ENCODE measurements at regions not wholly inside any gene's neighbourhood (a gene's known extent, or its start where the extent isn't known, plus 50 kb on each side); places are given as distances from the start of the nearest gene placed in this dataset.
A peak's percentile ranks its signal among the peaks of the same experiment; 100 is the strongest.

DNA sequence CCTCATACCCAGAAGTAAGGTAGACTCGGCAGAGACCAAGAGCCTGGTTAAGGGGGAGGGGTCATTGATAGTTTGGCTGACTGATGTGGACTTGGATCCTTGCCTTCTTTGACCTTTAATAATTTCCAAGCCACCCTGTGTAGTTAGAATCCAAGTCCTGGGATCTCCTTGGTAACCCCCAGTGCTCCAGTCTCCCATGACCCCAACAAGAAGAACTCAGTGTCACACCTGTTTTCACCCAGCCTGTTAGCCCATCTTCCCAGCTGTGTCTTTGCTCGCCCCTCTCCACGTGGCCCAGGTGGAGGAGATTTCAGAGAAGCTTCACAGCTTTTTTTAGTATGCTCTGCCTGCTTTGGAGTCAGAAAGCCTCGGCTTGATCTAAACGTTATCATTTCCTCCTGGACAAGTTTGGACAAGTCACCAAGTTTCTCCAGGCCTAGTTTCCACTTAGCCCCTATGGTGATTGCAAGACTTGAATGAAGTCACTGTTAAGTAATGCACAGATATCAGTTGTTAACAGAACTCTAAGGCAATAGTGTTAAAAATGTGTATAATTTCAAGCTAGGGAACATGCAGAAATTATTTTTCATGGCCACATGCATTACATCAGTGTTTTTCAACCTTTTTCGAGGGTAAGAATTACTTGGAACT lies 170.0 kb downstream of the TMEM38B start:
- no peak for DNase-seq

DNA sequence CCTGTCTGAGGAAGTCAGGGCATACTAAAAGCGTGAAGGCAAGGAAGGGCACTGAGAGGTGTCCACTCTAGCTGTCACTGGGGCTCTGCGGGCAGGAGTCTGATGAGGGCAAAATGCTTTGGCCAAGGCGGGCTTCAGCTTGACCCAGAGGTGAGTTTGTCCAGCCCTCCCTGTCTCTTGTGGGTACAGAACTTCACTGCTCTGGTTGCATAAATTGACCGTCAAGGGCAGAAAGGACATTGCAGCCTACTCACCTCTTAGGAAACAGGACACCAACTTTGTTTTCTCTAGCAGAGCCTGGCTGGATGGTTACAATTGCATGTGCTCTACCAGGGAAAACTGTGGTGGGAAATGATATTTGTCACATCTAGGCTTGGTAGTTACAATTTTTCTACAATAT lies 170.9 kb downstream of the TMEM38B start:
- DNase-seq: no peak

DNA sequence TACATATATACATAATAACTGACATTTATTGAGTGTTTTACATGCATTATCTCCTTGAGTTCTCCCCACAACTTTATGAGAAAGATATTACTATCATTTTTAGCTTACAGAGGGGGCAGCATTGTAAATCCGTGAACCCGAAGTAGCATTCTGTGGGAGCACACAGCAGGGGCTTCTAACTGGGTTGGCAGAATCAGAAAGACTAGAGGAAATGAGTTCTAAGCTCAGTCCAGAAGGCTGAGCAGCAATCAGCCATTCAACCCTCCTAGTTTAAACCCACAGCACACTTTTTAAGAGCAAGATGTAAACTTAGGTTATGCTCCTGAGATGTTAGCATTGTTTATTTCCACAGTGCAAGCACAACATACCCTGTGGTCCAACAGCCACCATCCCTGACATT lies 177.2 kb downstream of the TMEM38B start:
- no peak for DNase-seq

DNA sequence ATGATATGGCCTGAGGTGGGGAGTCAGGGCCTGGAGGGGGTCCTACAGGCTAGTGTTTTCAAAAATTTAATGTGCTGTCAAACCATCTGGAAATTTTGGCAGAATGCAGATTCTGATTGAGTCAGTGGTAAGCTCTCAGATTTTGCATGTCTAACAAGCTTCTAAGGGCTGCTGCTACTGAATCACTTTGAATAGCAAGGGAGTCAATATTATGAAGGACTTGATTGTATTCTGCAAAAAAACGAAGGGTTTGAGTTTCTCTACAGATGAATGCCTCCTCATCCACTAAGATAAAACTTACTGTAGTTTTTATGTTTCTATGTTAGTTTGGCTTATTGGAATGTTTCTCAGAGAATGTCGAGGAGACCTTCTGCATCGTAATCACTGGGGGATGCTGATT lies 179.5 kb downstream of the TMEM38B start:
- no peak for DNase-seq

DNA sequence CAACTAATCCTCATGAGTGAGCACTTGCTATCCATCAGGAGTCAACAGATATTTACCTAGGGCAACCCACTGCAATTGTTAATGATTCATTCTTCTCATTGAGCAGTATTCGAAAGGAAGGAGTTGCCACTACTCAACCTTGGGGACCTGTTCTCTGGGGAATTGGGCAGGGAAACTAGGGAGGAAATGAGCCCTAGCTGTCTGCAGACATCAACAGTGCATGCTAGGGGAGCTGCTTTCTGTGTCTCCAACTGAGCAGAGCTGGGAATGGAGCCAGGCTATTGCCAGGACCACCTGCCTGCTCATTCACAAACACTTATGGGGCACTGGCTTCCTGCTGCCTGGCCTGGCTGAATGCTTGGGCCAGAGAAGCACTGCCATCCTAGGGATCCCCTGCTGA lies 183.4 kb downstream of the TMEM38B start:
- no peak for DNase-seq

DNA sequence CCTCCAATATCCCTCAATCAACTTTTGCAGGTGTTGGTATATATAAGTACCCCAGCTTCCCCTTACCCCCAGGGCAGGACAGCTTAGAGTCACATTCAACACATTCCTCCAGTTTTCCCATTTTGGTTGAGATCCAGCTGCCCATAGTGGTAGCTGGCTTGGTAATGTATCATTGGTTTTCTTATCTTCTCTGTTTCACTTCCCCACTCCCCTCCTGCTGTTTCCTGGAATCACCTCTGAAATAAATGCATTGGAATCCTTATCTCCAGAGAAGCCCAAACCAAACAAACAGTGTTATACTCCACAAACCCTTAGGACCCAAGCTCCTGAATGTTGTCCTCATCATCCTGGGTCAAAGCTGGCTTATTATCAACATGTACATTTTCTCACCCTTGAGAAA lies 184.8 kb downstream of the TMEM38B start:
- DNase-seq: no peak

DNA sequence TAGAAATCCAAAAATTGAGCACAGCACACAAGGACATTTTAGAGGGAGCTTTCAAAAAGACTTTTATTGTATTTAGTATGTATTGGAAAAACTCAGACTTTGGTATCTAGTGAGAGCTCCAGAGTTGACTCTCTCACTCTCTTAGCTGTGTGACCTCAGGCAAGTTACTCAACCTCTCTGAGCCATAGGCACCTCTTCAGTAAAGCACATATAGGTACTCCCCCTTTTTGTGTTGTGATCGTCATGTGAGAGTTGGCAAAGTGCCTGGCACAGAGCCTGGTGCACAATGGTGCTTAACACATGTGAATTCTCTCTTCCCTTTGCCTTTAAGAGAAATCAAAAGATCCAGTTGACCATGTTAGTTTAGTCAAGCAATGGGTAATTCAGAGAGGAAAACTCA lies 186.2 kb downstream of the TMEM38B start:
- DNase-seq: no peak

DNA sequence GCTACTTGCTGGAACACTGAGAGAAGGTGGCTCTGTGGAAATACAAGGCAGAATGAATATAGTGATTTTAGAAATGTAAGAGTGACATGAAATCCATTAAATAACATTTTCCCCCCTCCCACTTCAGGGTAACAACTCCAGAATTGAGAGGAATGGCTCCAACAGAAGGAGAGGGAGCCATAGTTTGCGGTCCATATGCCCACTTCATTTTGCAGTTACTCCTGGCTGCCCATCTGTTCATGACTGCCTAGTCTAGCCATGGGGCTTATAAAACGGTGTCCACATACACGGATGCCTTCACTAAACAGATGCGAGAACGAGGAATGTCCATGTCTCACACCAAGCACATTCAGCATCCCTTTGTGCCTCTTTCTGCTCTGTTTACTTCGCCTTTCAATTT lies 186.7 kb downstream of the TMEM38B start:
- DNase-seq: no peak

DNA sequence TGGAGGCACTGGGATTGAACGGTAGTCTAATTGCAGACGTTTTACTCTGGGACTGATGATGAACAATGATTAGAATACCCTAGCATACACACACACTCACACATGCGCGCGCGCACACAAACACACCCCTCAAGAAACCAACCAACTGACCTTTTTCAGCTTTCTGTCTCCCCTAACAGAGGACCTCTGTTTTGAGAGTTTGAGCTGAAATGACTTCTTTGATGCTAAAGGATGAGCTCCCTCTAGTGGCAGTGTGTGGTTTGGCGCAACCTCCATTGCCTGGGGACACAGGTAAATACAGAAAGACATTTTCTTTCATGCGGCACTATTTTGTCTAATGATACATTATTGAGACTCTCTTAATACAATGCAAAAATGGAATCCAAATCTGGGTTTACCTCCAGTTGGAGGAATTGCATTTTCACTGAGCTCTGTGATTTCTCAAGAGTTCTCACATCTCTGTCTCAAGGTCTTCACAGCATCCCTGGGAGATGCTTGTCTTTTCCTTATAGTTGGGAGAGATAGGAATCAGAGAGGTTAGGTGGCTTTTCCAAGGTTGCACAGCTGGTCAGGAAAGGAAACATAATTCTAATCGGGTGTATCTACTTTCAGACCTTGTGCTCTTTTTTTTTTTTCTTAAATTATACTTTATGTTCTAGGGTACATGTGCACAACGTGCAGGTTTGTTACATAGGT lies 187.5 kb downstream of the TMEM38B start:
- DNase-seq: peak; percentile 70 to 76

DNA sequence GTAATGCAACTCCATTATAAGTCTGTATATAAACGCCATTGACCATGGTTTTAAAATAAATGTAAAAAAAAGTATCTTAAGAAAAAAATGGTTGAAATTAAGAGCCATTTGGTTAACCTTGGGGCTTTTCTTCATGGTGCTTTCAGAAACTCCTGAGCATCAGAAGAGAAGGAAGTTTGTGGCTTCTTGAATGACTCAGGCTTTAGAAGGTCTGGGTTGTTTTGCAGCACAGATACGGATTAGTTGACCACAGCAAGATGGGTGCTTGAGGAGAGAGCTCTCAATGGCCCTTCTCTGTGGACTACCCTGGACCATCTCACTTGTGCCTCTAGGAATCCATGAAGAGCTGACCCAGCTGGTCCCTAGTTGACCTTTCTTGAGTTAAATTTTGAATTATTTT lies 189.5 kb downstream of the TMEM38B start:
- DNase-seq: no peak

DNA sequence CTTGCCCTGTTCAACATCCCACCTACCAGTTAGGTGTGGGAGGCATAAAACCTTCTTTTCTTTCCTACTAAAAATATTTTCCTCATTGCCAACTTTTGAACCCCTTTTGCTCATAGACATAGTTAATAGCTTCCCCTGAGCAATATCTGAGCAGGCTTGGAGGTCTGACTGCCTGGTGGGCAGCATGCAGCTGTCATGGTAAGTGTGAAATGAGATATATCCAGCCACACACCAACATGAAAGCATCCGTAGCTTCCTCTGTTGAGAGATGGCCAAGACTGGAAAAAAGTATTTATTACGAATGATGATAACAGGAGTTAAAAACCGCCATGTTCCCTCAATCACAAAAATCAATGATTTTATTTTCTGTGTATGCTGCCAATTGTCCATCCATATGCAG lies 190.1 kb downstream of the TMEM38B start:
- no peak for DNase-seq

DNA sequence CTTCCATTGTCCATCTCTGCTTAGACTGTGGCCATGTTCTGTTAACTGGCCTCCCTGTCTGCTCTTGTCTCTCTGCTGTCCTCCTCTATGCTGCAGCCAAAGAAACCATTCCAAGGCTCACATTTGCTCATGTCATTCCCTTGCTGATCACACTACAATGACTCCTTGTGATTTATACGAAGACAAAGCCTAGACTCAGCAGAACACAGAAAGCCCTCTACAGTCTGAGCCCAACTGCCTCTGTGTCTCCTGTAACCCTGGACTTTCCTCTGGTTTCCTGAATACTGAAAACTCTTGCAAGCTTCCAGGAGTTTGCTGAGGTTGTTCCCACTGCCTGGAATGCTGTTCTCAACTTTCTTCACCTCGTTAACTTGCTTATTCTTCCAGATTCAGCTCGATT lies 191.8 kb downstream of the TMEM38B start:
- DNase-seq: no peak

DNA sequence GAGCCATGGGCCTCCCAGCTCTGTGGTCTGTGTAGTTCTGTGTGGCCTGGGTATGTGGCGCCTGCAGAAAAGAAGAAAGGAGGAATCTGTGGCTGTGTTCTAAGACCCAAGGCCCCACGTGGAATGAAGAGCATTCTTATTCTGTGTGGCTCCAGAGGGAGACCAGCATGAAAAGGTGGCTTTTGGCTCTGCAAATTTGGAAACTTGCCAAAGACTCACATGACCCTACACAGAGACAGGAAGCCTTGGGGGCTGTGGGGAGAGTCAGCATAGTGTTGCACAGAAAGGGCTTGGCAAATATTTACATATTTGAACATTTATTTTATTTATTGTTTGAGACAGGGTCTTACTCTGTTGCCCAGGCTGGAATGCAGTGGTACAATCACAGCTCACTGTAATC lies 193.3 kb downstream of the TMEM38B start:
- no peak for DNase-seq

DNA sequence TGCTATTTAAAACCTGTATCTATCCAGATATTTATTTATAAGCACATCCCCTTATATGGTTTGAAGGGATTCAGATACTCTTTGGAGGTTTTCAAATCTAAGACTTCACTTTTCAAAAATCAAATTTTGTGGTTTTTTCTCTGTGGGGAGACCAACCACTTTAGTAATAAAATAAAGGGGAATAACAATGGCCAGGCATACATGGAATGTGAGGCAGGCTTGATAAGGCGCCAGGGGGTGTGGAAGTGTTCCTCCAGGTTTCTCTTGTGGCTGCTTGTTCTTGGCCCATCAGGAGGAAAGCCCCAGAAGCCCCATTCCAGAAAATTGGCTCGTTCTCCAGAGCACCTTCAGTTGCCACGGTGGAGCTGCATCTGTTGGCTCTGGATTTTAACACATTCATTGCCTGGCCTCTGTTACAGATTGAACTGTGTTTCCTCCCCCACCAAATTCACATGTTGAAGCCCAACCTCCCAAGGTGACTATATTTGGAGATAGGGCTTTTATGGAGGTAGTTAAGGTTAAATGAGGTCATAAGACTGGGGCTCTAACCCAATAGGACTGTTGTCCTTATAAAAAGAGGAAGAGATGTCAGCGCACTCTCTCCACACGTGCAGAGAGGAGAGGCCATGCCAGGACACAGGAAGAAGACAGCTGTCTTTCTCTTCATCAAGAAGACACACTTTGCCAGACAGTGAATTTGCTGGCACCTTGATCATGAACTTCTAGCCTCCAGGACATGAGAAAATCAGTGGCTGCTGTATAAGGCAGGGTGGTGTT lies 195.9 kb downstream of the TMEM38B start:
- no peak for DNase-seq

DNA sequence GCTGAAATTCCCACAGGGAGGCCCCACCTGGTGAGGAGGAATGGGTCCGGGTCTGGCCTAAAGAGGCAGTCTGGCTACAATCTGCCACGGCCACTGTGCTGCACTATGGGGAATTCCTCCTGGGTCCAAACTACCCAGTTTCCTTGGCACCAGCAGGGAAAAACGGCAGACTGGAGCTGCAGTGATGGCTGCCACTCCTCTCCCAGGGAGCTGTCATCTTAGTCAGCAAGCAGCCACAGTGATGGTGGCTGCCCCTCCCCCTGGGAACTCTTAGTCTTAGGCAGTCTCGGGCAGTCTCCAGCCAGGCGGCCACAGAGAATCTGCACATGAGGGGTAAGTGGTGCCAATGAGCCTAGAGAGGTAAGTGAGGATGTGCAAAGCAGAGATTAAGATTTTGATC lies 205.8 kb downstream of the TMEM38B start:
- no peak for DNase-seq

DNA sequence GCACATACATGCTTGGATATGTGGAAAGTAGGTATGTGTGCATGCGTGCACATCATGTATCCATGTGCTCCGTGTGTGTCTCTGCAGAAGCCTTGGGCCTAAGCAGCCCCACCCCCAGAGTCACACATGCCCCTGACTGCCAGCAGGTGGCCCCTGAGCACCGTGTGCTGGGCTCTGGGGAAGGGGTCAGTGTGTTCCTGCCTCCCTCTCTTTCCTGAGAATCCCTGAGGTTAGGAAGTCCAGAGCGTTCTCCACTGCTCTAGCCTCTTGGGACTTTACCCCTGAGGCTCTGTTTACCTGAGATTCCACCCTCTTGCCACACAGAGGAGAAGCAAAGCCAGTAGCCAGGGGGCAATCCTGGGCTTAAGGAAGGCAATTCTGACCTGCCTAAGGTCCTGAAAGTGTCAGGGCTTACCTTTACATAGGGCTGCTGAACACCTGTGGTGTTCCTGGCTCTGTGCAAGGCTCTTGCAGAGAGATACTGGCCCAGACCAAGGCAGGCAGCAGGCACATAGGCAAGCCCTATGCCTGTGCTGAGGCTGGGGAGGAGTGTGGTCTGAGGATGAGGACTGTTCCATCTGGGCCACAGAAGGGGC lies 207.3 kb downstream of the TMEM38B start:
- DNase-seq: no peak

DNA sequence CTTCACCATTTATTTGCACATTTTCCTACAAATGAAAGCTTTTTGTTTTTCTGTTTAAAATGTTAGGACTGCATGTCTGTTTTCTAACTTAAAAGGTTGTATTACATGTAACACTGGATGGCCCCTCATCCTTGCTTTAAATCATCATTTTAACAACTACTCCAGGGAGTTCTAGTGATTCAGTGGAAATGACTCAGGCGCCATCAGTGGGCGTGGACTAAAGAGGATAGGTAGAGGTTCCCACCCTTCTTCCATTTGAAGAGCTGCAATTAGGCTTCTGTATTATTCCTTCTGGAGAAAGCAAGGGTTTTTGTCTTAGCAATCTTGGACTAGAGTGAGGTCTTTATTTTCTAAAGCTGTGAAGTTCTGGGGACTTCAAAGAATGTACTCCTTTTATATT lies 213.7 kb downstream of the TMEM38B start:
- DNase-seq: no peak

DNA sequence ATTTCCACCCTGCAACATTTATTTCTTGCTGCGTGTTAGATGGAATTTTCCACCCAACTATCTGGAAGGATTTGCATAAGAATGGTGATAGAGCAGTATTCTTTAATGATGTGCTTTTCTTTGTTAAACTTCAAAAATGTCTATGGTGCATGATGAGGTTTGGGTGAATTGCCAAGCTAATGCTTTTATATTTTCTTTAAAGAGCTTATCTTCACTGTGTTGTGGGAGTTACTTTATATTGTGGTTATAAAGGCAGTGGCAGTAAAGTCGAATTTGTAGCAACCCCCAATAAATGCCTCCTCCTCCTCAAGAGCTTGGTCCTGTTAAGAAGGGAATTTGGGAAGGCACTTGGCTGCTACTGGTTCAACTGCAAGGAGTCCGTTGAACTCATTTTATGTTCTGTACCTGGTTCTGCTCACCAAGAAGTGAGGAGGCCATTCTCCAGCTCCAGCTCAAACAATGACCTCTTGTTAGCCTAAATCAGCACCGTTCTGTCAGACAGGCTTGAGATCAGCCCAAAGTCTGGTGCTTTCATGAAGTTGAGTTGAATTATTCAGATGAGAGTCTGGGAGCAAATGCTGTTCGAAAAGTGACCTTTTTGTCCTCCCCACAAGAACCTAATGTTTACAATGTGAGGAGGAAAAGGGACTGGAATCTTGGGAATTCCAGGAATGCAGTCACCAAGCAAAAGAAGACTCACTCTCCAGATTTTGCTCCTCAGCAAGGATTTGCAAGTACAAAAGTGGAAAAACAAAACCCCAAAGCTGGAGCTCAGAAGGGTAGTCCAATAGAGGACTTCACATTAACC lies 217.0 kb downstream of the TMEM38B start:
- no peak for DNase-seq

DNA sequence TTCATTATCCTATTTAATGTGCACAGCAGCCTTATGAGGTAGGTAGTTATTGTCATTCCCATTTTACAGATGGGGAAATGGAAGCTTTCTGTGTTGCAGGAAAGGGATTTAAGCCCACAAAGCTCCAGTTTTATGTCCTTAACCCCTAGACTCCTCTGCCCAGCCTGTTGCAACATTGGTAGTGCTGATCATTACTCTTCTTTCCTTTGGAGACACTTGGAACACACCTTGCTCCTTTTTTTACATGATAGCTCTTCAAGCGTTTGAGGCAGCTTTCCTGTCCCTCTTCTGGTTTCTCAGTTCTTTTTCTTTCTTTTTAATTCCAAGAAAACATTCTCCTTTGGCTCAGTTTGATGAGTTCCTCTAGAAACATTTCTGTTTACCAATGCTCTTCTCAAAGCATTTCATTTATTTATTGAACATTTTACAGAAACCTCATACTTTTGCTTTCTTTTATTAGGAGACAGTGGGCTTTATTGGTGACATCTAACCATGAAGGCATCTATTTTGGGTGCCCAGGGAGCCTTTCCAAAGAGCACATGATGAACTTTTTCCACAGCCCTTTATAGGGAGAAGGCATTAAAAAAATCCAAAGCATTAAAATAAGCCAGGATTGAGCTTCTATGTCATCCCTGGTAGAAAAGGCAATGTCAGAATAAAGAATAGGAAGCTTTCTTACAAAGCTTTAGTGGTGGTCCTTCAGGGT lies 218.0 kb downstream of the TMEM38B start:
- no peak for DNase-seq

DNA sequence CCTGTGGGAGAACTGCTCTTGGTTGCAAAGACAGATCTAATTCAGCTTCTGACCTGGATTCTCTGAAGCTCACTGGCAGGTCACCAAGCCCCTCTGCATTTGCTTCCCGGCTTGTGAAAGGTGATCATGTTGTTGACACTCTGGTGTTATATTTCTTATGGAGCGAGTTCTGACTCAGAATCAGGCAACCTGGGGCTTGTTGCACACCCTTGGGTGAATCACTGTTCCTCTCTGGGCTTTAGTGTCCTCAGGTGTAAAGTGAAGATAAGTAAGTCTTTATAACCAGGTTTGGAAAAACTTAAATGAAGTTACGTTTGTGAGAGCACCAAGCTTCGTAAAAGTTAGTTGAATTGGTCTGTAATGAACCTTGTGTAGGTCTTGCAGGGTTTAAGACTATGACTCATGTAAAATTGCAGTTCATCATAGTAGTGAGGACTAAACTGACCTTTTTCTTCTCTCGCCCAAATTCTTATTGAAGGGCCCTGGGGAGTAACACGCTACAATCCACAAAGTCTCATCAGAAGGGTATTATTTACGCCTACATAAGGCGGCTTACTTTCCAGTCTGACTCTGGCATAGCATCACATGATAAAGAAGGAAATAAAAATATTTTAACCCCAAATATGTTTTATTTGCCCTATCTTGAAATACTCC lies 218.6 kb downstream of the TMEM38B start:
- DNase-seq: no peak

DNA sequence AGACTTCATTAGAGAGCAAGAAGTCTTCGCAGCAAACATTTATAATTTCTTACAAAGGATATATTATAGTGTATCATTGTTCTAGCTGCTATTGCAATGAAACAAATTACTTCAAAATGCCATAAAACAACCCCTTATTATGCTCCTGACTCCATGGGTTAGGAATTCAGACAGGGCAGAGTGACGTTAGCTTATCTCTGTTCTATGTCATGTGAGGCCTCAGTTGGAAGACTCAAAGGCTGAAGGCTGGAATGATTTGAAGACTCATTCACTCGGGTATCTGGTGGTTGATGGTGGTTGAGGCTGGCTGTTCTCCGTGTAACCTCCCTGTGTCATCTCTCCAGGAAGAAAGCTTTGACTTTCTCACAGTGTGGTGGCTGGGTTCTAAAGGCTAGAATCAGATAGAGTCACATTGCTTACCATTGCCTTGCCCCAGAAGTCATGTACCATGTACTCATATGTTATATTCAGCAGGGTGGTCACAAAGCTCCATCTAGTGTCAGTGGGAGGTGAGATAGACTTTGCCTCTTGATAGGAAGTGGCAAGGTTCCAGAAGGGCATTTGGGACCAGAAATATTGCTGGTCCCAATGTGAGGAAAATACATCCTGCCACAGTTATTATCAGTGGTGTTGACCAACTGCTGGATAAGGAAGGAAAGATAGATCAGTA lies 226.9 kb downstream of the TMEM38B start:
- no peak for DNase-seq

Data from stimulated activated CD4-positive, alpha-beta T cell treated with anti-CD3 and anti-CD28 coated beads, Interleukin-2, amount 100 ng/mL, for 24 hours (primary cell).